GM23338 (cell line): ENCODE measurements at regions not wholly inside any gene's neighbourhood (a gene's known extent, or its start where the extent isn't known, plus 50 kb on each side); places are given as distances from the start of the nearest gene placed in this dataset.

ENCODE experiments used
- CREB1 ChIP-seq: fragments of 250-450 bp; sonication (Bioruptor Pico); IDR thresholded peaks from 2 replicates; pipeline ENCODE4 v1.5.0; 2020; ENCODE audit warnings: low read depth, mild to moderate bottlenecking, moderate library complexity
- EZH2 ChIP-seq: fragments of 200-600 bp; sonication (generic); IDR thresholded peaks from one replicate; pipeline ENCODE4 v1.8.0; 2017; ENCODE audit warnings: antibody characterized with exemption, mild to moderate bottlenecking, low read depth; ENCODE audit not compliant: unreplicated experiment
- EZH2phosphoT487 ChIP-seq: fragments of 200-600 bp; sonication (generic); IDR thresholded peaks from one replicate; pipeline ENCODE4 v1.8.1; 2018; ENCODE audit warnings: antibody characterized with exemption; ENCODE audit not compliant: unreplicated experiment
- JUNB ChIP-seq: IDR thresholded peaks from one replicate; pipeline ENCODE4 v1.6.1; 2016; ENCODE audit warnings: antibody characterized with exemption; ENCODE audit not compliant: unreplicated experiment
- NANOG ChIP-seq: IDR thresholded peaks from 2 replicates; pipeline ENCODE4 v1.6.1; 2016; ENCODE audit warnings: antibody characterized with exemption, borderline replicate concordance
- POLR2AphosphoS5 ChIP-seq: IDR thresholded peaks from 2 replicates; pipeline ENCODE4 v1.6.1; 2016; ENCODE audit warnings: antibody characterized with exemption, low read depth
- ZNF114 ChIP-seq: fragments of 250-450 bp; sonication (Bioruptor Pico); IDR thresholded peaks from 2 replicates; pipeline ENCODE4 v1.5.0; 2020; ENCODE audit warnings: mild to moderate bottlenecking, moderate library complexity
- TF ChIP-seq, protein P1 (sequence below), 2 experiments: fragments of 200-600 bp in 1 of 2; sonication (generic) in 1 of 2; conservative IDR thresholded peaks; 2 replicates each; pipeline versions ENCODE4 v1.5.1 to v1.6.1; 2016 to 2017; ENCODE audit warnings: antibody characterized with exemption in 2 of 2, low read depth in 2 of 2, mild to moderate bottlenecking in 2 of 2, moderate library complexity in 1 of 2
- TF ChIP-seq, protein P2 (sequence below): IDR thresholded peaks from one replicate; pipeline ENCODE4 v1.6.1; 2018; ENCODE audit warnings: antibody characterized with exemption; ENCODE audit not compliant: unreplicated experiment
- TF ChIP-seq, protein P3 (sequence below): fragments of 250-450 bp; sonication (Bioruptor Pico); IDR thresholded peaks from 2 replicates; pipeline ENCODE4 v1.5.0; 2020; ENCODE audit warnings: mild to moderate bottlenecking, moderate library complexity

DNA sequence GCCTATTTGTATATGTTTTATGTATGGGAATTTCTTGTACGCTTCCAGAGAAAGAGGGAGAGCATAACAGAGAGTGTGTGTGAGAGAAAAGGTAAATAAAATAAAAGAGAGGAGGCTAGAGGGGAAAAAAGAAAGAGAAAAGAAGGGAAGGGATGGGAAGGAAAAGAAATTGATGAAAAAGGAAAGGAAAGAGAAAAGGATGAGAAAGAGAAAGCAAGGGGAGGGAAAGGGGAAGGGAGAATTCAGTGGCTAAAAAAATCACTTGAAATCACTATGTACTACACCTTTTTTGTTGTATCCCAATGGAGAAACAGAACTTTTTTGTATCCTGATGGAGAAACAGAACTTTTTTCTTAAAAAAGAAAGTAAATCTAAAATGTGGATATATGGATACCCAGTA lies 165.5 kb upstream of the MBNL1 start:
- TF ChIP-seq, protein P1, sequence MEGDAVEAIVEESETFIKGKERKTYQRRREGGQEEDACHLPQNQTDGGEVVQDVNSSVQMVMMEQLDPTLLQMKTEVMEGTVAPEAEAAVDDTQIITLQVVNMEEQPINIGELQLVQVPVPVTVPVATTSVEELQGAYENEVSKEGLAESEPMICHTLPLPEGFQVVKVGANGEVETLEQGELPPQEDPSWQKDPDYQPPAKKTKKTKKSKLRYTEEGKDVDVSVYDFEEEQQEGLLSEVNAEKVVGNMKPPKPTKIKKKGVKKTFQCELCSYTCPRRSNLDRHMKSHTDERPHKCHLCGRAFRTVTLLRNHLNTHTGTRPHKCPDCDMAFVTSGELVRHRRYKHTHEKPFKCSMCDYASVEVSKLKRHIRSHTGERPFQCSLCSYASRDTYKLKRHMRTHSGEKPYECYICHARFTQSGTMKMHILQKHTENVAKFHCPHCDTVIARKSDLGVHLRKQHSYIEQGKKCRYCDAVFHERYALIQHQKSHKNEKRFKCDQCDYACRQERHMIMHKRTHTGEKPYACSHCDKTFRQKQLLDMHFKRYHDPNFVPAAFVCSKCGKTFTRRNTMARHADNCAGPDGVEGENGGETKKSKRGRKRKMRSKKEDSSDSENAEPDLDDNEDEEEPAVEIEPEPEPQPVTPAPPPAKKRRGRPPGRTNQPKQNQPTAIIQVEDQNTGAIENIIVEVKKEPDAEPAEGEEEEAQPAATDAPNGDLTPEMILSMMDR (conservative IDR thresholded peaks at IDR 0.05; ENCODE audit: low read depth in 2 of 2) = no peak
- TF ChIP-seq POLR2AphosphoS5 = no peak
- no peak for TF ChIP-seq JUNB
- TF ChIP-seq, protein P2, sequence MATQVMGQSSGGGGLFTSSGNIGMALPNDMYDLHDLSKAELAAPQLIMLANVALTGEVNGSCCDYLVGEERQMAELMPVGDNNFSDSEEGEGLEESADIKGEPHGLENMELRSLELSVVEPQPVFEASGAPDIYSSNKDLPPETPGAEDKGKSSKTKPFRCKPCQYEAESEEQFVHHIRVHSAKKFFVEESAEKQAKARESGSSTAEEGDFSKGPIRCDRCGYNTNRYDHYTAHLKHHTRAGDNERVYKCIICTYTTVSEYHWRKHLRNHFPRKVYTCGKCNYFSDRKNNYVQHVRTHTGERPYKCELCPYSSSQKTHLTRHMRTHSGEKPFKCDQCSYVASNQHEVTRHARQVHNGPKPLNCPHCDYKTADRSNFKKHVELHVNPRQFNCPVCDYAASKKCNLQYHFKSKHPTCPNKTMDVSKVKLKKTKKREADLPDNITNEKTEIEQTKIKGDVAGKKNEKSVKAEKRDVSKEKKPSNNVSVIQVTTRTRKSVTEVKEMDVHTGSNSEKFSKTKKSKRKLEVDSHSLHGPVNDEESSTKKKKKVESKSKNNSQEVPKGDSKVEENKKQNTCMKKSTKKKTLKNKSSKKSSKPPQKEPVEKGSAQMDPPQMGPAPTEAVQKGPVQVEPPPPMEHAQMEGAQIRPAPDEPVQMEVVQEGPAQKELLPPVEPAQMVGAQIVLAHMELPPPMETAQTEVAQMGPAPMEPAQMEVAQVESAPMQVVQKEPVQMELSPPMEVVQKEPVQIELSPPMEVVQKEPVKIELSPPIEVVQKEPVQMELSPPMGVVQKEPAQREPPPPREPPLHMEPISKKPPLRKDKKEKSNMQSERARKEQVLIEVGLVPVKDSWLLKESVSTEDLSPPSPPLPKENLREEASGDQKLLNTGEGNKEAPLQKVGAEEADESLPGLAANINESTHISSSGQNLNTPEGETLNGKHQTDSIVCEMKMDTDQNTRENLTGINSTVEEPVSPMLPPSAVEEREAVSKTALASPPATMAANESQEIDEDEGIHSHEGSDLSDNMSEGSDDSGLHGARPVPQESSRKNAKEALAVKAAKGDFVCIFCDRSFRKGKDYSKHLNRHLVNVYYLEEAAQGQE = no peak
- no peak for TF ChIP-seq CREB1 (CRISPR knock-in tag)
- TF ChIP-seq EZH2phosphoT487 = no peak
- TF ChIP-seq ZNF114 = no peak
- TF ChIP-seq EZH2 = no peak
- no peak for TF ChIP-seq NANOG
- TF ChIP-seq, protein P3, sequence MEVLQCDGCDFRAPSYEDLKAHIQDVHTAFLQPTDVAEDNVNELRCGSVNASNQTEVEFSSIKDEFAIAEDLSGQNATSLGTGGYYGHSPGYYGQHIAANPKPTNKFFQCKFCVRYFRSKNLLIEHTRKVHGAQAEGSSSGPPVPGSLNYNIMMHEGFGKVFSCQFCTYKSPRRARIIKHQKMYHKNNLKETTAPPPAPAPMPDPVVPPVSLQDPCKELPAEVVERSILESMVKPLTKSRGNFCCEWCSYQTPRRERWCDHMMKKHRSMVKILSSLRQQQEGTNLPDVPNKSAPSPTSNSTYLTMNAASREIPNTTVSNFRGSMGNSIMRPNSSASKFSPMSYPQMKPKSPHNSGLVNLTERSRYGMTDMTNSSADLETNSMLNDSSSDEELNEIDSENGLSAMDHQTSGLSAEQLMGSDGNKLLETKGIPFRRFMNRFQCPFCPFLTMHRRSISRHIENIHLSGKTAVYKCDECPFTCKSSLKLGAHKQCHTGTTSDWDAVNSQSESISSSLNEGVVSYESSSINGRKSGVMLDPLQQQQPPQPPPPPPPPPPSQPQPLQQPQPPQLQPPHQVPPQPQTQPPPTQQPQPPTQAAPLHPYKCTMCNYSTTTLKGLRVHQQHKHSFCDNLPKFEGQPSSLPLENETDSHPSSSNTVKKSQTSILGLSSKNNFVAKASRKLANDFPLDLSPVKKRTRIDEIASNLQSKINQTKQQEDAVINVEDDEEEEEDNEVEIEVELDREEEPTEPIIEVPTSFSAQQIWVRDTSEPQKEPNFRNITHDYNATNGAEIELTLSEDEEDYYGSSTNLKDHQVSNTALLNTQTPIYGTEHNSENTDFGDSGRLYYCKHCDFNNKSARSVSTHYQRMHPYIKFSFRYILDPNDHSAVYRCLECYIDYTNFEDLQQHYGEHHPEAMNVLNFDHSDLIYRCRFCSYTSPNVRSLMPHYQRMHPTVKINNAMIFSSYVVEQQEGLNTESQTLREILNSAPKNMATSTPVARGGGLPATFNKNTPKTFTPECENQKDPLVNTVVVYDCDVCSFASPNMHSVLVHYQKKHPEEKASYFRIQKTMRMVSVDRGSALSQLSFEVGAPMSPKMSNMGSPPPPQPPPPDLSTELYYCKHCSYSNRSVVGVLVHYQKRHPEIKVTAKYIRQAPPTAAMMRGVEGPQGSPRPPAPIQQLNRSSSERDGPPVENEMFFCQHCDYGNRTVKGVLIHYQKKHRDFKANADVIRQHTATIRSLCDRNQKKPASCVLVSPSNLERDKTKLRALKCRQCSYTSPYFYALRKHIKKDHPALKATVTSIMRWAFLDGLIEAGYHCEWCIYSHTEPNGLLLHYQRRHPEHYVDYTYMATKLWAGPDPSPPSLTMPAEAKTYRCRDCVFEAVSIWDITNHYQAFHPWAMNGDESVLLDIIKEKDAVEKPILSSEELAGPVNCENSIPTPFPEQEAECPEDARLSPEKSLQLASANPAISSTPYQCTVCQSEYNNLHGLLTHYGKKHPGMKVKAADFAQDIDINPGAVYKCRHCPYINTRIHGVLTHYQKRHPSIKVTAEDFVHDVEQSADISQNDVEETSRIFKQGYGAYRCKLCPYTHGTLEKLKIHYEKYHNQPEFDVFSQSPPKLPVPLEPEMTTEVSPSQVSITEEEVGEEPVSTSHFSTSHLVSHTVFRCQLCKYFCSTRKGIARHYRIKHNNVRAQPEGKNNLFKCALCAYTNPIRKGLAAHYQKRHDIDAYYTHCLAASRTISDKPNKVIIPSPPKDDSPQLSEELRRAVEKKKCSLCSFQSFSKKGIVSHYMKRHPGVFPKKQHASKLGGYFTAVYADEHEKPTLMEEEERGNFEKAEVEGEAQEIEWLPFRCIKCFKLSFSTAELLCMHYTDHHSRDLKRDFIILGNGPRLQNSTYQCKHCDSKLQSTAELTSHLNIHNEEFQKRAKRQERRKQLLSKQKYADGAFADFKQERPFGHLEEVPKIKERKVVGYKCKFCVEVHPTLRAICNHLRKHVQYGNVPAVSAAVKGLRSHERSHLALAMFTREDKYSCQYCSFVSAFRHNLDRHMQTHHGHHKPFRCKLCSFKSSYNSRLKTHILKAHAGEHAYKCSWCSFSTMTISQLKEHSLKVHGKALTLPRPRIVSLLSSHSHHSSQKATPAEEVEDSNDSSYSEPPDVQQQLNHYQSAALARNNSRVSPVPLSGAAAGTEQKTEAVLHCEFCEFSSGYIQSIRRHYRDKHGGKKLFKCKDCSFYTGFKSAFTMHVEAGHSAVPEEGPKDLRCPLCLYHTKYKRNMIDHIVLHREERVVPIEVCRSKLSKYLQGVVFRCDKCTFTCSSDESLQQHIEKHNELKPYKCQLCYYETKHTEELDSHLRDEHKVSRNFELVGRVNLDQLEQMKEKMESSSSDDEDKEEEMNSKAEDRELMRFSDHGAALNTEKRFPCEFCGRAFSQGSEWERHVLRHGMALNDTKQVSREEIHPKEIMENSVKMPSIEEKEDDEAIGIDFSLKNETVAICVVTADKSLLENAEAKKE (CRISPR knock-in tag) = no peak
